Pulmonary artery endothelial cell (primary cell): ENCODE measurements at regions not wholly inside any gene's neighbourhood (a gene's known extent, or its start where the extent isn't known, plus 50 kb on each side); places are given as distances from the start of the nearest gene placed in this dataset.
A peak's percentile ranks its signal among the peaks of the same experiment; 100 is the strongest.

Experiments
- DNase-seq: peaks from one replicate; pipeline ENCODE4 v3.0.0-alpha.2; 2011; ENCODE audit warnings: low read depth, low spot score

GRCh38 chr4:38230121-38230801, 270.1 kb downstream of the PTTG2 start:
- no peak for DNase-seq

GRCh38 chr4:38230821-38231563, 270.8 kb downstream of the PTTG2 start:
- DNase-seq = no peak

- DNase-seq = no peak
These were observed 271.4 kb downstream of the PTTG2 start for GRCh38 chr4:38231626-38232025.

DNA sequence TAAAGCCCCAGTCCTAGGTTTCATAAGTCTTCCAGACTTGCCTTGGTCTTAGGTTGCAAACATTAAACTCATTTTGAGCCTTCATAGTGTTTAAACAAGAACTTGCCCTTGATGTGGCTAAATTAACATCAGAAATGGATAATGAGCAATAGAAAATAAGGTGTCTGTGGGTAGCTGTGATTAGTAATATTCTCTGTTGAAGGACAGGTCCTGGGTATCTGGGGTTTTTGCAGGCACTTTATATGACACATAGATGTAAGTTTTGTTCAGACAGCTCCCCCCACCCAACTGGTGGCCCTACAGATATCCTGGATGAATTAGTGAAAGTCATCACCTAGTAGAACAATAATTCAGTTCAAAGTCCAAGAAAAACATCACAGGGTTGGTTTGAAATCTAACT, 272.5 kb downstream of the PTTG2 start:
- DNase-seq = no peak

DNA sequence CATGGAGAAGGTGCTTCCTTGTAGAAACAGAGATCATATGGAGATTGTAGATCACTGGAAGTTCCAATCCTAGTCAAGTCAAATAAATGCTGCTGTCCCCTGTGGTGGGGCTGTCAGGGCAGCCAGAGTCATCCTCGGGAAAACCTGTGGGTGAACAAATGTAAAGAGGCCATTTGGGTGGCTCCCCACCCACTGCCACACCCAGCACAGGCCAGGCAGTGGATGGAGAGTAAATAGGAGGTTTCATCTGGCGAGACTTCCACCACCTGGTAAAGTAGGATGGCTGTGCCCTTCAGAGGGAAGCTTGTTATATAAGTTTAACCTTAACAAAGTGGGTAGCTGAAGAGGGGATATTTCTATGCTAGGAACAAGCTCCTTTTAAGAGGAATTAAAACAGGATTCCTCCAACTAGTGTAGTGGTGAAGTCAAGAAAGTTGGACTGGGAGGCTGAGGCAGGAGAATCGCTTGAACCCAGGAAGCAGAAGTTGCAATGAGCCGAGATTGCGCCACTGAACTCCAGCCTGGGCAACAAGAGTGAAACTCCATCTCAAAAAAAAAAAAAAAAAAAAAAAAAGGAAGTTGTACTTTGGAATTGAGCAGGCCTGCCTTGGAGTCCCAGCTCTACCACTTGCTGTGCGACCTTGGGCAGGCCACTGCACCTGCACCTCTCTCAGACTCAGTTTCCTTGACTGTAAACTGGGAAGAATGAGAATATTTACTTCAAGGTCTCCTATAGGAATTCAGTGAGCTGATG, 273.7 kb downstream of the PTTG2 start:
- no peak for DNase-seq

DNA sequence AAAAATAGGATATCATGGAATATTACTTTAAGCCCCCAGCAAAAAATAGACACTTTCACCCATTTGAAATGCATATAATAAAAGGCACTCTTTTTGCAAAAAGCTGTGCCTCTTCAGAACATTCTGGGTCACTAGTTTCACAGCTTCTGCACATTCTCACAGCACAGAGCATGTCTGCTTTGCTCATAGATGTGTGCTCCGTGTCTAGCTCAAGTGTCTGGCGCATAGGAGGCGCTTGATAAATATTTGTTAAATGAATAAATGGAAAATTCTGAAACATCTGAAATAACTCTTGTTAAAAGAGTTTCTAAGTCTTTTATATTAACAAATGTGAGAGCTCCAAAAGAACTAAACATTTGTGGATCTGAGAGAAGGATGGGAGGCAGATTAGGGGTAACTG, 275.2 kb downstream of the PTTG2 start:
- DNase-seq = no peak

DNA sequence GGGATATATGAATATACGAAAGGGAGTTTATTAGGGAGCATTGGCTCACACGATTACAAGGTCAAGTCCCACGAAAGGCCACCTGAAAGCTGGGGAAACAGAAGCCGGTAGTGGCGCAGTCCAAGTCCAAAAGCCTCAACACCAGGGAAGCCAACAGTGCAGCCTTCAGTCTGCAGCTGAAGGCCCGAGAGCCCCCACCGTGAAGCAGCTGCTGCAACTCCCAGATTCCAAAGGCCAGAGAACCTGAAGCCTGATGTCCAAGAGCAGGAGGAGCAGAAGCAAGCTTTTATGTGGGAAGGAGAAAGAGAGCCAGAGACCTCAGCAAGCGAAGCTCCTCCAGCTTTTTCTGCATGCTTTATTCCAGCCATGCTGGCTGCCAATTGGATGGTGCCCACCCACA, 275.8 kb downstream of the PTTG2 start:
- no peak for DNase-seq

DNA sequence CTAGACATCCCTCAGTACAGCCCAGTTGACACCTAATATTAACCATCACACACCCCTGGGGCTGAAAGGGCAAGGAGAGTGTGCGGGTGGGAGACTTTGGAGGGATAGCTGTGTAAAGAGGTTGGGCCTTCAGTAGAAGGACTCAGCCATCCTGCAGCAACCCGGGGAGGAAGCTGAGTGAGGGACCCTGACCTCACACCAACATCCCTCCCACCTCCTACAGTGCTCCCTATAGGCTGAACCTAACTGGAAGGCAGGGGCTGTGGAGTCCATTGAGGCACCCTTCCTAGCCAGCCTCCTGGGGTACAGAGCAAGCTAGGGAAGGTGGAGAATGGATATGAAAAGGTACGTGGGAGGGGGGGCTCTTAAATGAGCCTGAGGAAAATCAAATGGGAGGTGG, 276.3 kb downstream of the PTTG2 start:
- no peak for DNase-seq

DNA sequence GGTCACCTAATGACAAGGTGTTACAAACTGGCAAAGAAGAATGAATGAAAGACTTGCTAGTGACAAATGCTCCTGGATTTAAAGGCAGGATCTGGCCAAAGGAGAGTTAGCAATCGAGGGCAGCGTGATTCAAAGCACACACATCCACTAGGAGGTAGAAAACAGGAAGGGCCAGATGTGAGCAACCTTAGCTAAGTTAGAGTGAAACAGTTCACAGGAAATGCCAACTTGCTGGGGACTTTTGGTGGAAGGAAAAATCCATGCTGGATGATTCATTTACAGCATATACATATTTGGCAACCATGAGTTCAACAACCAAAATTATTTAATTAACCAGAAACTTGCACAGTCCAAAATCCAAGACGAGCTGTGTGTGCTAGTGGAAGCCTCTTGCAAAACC, 276.9 kb downstream of the PTTG2 start:
- DNase-seq = peak; percentile 84

GRCh38 chr4:38241541-38241940, 281.3 kb downstream of the PTTG2 start:
- no peak for DNase-seq

- DNase-seq = no peak
These were observed 281.9 kb downstream of the PTTG2 start for GRCh38 chr4:38242101-38242500.

DNA sequence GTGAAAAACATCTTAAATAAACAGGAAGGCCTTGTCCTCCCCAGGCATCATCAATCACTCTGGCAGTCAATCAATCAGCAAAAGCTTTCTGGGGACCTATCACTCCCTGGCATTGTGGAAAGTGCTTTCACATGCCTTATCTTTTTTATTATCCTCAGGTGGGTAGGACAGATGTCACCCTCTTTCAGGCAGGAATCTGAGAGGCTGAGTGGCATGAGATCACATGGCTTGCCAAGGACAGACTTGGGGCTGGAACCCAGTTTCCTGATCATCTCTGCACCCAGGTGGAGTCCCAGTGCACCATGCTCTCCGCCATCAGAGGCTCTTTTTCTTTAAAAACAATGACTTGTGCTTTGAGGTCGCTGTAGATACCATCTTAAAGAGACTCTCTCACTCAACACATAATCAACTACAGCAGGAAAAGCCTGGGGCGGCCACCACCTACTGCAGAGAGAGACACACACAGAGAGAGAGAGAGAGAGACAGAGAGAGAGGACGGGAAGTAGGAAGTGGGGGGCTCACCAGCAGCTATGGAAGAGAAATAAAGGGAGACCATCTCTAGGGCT, 282.7 kb downstream of the PTTG2 start:
- DNase-seq = no peak

- DNase-seq = no peak
These were observed 283.3 kb downstream of the PTTG2 start for GRCh38 chr4:38243388-38244053.

DNA sequence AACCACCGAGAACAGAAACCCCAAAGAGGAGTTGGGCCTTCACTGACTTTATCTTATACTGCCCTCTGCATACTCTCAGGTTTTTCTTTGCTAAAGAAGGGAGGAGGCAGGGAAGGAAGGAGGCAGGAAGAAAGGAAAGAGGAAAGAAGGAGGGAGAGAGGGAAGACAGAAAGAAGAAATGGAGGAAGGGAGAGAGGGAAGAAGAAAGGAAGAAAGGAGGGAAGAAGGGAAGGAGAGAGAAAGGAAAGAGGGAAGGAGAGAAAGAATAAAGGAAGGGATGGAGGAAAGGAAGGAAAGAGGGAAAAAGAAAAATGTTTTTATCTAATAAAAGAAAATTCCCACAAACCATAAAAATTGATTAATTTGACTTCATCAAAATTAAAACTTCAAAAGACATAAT, 294.6 kb downstream of the PTTG2 start:
- no peak for DNase-seq

GRCh38 chr4:38255572-38255971, 295.4 kb downstream of the PTTG2 start:
- no peak for DNase-seq

GRCh38 chr4:38266616-38267015, 306.4 kb downstream of the PTTG2 start:
- DNase-seq = no peak

GRCh38 chr4:38268108-38268820, 308.1 kb downstream of the PTTG2 start:
- no peak for DNase-seq

- DNase-seq = no peak
These were observed 308.6 kb downstream of the PTTG2 start for GRCh38 chr4:38268837-38269236.

DNA sequence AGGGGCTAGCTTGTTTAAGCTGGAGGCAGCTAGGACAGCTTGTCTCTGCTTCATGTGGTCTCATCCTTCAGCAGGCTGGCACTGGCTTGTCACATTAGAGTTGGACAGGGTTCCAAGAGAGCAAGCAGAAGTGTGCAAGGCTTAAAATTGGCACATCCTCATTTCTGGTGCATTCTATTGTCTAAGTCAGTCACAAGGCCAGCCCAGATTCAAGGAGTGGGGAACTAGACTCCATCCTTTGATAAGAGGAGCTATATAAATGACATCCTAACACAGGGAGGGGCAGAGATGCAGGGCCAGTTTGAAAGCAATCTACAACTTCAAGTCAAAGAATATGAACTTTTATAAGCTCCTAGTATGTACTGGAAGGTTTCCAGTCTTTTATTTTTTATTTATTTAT, 313.2 kb downstream of the PTTG2 start:
- DNase-seq = no peak

GRCh38 chr4:38275331-38276100, 315.3 kb downstream of the PTTG2 start:
- DNase-seq = no peak
